ENCODE measurements at regions not wholly inside any gene's neighbourhood (a gene's known extent, or its start where the extent isn't known, plus 50 kb on each side); places are given as distances from the start of the nearest gene placed in this dataset.

DNA sequence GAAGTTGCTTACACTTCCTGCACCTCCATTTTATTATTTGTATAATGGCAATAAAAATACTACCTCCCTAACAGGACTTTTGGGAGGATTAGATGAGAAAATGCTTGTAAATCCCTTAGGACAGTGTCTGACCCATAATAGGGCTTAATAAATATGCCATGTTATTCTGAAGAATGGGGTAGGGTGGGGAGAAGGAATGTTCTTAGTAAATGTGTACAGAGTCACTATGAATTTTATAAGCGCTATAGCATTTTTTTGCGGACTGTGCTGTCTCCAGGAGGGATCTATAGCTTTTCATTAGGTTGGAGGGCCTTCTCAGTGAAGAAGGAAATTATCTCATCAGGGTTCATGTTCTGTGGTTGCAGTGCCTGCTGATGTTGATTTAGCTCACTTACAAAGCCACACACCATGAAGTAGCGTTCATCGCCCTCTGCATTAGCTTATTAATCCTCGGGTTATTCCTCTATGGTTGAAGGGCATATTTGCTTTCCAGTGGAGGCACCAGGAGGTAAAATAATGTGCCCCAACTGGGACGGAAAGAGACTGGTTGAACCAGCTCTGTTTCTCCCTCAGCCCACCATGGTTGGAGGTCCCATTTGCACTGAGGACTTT is 497.1 kb downstream of the ARHGEF28 start:
- TF ChIP-seq CTCF (IDR thresholded peaks at IDR 0.05): no peak
- Histone ChIP-seq H3K9me3 (no peaks in the 10 kb centered on the region), H3K27me3 (no peaks in the 10 kb centered on the region), H3K4me3 (ENCODE audit: low read depth in 1 of 2, low read length in 1 of 2) (no peak overlapping the region), H3K27ac (no peak overlapping the region), H3K4me1 (ENCODE audit: control insufficient read depth in 1 of 2, insufficient read depth in 1 of 2, low read depth in 1 of 2, low read length in 1 of 2) (peaks cover 5 to 9% of the 10 kb centered on the region in 2 experiments), H3K36me3 (no peaks in the 10 kb centered on the region)

GRCh38 chr5:74122175-74122574 is 496.2 kb downstream of the ARHGEF28 start:
- Histone ChIP-seq H3K36me3 (no peaks in the 10 kb centered on the region), H3K27ac (no peak overlapping the region), H3K4me3 (ENCODE audit: low read depth in 1 of 2, low read length in 1 of 2) (no peak overlapping the region), H3K27me3 (no peaks in the 10 kb centered on the region), H3K9me3 (no peaks in the 10 kb centered on the region), H3K4me1 (ENCODE audit: control insufficient read depth in 1 of 2, insufficient read depth in 1 of 2, low read depth in 1 of 2, low read length in 1 of 2) (no peaks in the 10 kb centered on the region)
- TF ChIP-seq CTCF (IDR thresholded peaks at IDR 0.05): no peak

- H3K27me3 ChIP-seq: no peaks in the 10 kb centered on the region
- no peaks in the 10 kb centered on the region for H3K9me3 ChIP-seq
- no peak for TF ChIP-seq CTCF (IDR thresholded peaks at IDR 0.05)
- no peak overlapping the region for H3K4me3 ChIP-seq (ENCODE audit: low read depth in 1 of 2, low read length in 1 of 2)
- no peaks in the 10 kb centered on the region for H3K36me3 ChIP-seq
- no peak overlapping the region for H3K27ac ChIP-seq
- no peaks in the 10 kb centered on the region for H3K4me1 ChIP-seq (ENCODE audit: control insufficient read depth in 1 of 2, insufficient read depth in 1 of 2, low read depth in 1 of 2, low read length in 1 of 2)
Measured at GRCh38 chr5:74120585-74120984, 494.6 kb downstream of the ARHGEF28 start.

DNA sequence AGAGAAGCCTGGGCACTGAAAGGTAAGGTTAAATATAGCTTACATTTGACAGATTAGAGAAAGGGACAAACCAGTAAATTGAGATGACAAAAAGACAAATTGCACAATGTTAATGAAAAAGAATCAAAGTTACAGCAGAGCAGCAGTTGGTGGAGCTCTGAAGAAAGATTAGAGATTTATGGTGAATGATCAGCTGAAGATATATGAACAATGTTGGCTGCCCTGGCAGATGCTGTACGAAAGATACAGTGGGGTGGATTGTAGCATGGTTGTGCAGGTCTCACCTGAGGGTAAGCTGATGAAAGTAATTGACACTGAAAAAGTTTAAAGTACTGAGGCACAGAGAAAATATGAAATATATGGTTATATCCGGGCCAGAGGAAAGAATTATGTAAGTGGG is 492.1 kb downstream of the ARHGEF28 start:
- H3K9me3 ChIP-seq: no peaks in the 10 kb centered on the region
- H3K4me1 ChIP-seq (ENCODE audit: control insufficient read depth in 1 of 2, insufficient read depth in 1 of 2, low read depth in 1 of 2, low read length in 1 of 2): no peaks in the 10 kb centered on the region
- TF ChIP-seq CTCF (IDR thresholded peaks at IDR 0.05): no peak
- H3K27ac ChIP-seq: no peak overlapping the region
- no peaks in the 10 kb centered on the region for H3K27me3 ChIP-seq
- no peak overlapping the region for H3K4me3 ChIP-seq (ENCODE audit: low read depth in 1 of 2, low read length in 1 of 2)
- no peaks in the 10 kb centered on the region for H3K36me3 ChIP-seq

DNA sequence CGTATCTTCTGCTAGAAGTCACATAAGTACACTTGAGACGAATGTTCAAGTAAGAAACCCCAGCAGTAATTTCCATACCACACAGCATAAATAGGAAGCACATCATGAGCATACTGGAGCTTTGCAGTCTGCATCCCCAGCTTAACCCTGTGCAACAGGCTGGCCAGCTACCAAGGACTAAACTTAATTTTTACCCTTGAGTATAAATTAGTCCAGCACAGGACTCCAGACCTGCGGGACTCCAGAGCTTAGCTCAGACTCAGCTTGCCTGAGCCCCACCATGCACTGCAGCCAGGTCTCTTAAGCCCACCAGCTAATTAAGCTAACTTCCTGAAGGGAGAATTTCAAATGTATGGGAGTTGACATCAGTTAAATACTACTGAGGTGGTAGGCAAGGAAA is 491.0 kb downstream of the ARHGEF28 start:
- TF ChIP-seq CTCF (IDR thresholded peaks at IDR 0.05): no peak
- H3K27me3 ChIP-seq: no peaks in the 10 kb centered on the region
- H3K36me3 ChIP-seq: no peaks in the 10 kb centered on the region
- no peak overlapping the region for H3K27ac ChIP-seq
- H3K9me3 ChIP-seq: no peaks in the 10 kb centered on the region
- no peak overlapping the region for H3K4me3 ChIP-seq (ENCODE audit: low read depth in 1 of 2, low read length in 1 of 2)
- H3K4me1 ChIP-seq (ENCODE audit: control insufficient read depth in 1 of 2, insufficient read depth in 1 of 2, low read depth in 1 of 2, low read length in 1 of 2): no peaks in the 10 kb centered on the region

- no peak overlapping the region for H3K4me3 ChIP-seq (ENCODE audit: low read depth in 1 of 2, low read length in 1 of 2)
- no peak overlapping the region for H3K27ac ChIP-seq
- no peaks in the 10 kb centered on the region for H3K4me1 ChIP-seq (ENCODE audit: control insufficient read depth in 1 of 2, insufficient read depth in 1 of 2, low read depth in 1 of 2, low read length in 1 of 2)
- no peaks in the 10 kb centered on the region for H3K9me3 ChIP-seq
- no peak for TF ChIP-seq CTCF (IDR thresholded peaks at IDR 0.05)
- H3K36me3 ChIP-seq: no peaks in the 10 kb centered on the region
- H3K27me3 ChIP-seq: no peaks in the 10 kb centered on the region
Measured at GRCh38 chr5:74116266-74116665, 490.3 kb downstream of the ARHGEF28 start.

Data from neutrophil (primary cell).